Neutrophil (primary cell): ENCODE measurements at regions not wholly inside any gene's neighbourhood (a gene's known extent, or its start where the extent isn't known, plus 50 kb on each side); places are given as distances from the start of the nearest gene placed in this dataset.

ENCODE experiments used
- H3K27ac ChIP-seq: fragments of 200-600 bp; sonication (generic); 2 replicates; pipeline ENCODE4 v1.5.1; 2016; ENCODE audit warnings: mild to moderate bottlenecking, moderate library complexity
- H3K27me3 ChIP-seq: fragments of 200-600 bp; sonication (generic); 2 replicates; pipeline ENCODE4 v1.6.0; 2016; ENCODE audit warnings: mild to moderate bottlenecking
- H3K36me3 ChIP-seq: fragments of 200-600 bp; sonication (generic); 2 replicates; pipeline ENCODE4 v1.5.1; 2017
- H3K4me1 ChIP-seq, 2 experiments: fragments of 200-600 bp in 1 of 2; sonication (generic) in 1 of 2; 1 replicate in 1 of 2; 2 replicates in 1 of 2; pipeline versions ENCODE4 v1.5.1 to v1.6.1; 2013 to 2016; ENCODE audit warnings: low read depth in 1 of 2, low read length in 1 of 2, mild to moderate bottlenecking in 1 of 2, moderate library complexity in 1 of 2; ENCODE audit not compliant: control insufficient read depth in 1 of 2, insufficient read depth in 1 of 2
- H3K4me3 ChIP-seq, 2 experiments: fragments of 200-600 bp in 1 of 2; sonication (generic) in 1 of 2; 1 replicate in 1 of 2; 2 replicates in 1 of 2; pipeline ENCODE4 v1.5.1; 2013 to 2016; ENCODE audit warnings: low read depth in 1 of 2, low read length in 1 of 2, mild to moderate bottlenecking in 1 of 2, moderate library complexity in 1 of 2
- H3K9me3 ChIP-seq: fragments of 200-600 bp; sonication (generic); 2 replicates; pipeline ENCODE4 v1.5.1; 2016
- TF ChIP-seq, protein P1 (sequence below): fragments of 200-600 bp; sonication (generic); IDR thresholded peaks from 2 replicates; pipeline ENCODE4 v1.5.1; 2016; ENCODE audit warnings: antibody characterized with exemption

DNA sequence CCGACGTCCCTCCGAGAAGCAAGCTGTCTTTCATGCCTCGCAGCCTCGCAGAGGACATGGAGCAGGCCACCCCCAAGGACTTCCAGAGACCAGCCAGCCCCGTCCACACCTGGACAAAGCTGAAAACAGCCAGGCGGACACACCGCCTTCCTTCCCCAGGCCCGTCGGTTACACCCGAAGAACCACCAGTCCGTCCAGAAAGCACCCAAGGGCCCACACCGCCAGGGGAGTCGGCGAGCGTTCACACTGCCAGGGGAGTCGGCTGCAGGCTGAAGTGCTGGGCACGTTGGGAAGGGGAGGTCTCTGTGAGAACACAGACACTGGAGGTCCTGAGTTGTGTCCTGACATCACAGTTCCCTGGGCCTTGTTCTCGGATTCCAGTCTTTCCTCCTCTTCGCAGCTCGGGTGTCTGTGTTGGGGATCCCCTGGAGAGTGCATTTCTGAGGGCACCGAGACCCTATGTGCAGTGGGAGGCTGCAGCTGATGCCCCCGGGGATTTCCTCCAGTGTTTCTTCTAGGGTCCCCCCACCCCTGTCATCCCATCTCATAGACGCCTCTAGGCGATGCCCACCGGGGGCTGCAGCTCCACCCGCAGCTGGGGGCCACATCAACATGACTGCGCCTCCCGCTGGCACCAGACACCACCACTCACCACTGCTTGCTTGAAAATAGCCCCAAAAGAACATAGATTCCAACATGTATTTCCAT, 344.4 kb upstream of the SALL3 start:
- no peaks in the 10 kb centered on the region for H3K4me1 ChIP-seq
- H3K27me3 ChIP-seq, result no peaks in the 10 kb centered on the region
- no peaks in the 10 kb centered on the region for H3K36me3 ChIP-seq
- TF ChIP-seq, protein P1, sequence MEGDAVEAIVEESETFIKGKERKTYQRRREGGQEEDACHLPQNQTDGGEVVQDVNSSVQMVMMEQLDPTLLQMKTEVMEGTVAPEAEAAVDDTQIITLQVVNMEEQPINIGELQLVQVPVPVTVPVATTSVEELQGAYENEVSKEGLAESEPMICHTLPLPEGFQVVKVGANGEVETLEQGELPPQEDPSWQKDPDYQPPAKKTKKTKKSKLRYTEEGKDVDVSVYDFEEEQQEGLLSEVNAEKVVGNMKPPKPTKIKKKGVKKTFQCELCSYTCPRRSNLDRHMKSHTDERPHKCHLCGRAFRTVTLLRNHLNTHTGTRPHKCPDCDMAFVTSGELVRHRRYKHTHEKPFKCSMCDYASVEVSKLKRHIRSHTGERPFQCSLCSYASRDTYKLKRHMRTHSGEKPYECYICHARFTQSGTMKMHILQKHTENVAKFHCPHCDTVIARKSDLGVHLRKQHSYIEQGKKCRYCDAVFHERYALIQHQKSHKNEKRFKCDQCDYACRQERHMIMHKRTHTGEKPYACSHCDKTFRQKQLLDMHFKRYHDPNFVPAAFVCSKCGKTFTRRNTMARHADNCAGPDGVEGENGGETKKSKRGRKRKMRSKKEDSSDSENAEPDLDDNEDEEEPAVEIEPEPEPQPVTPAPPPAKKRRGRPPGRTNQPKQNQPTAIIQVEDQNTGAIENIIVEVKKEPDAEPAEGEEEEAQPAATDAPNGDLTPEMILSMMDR, result no peak
- H3K9me3 ChIP-seq, result no peaks in the 10 kb centered on the region
- H3K4me3 ChIP-seq, result no peak overlapping the region
- H3K27ac ChIP-seq, result no peak overlapping the region

DNA sequence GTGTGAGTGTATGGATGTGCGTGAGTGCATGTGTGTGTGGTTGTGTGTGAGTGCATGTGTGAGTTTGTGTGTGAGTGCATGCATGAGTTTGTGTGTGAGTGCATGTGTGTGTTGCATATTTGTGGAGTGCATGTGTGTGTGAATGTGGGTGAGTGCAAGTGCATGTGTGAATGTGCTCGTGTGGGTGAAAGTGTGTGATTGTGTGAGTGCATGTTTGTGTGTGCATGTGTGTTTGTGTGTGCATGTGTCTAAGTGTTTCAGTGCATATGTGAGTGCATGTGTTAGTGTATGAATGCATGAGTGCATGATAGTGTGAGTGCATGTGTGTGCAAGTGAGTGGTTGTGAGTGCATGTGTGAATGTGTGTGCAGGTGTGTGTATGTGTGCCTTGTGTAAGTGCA, 343.4 kb upstream of the SALL3 start:
- H3K36me3 ChIP-seq, result no peaks in the 10 kb centered on the region
- H3K27me3 ChIP-seq, result no peaks in the 10 kb centered on the region
- no peak overlapping the region for H3K4me3 ChIP-seq
- no peaks in the 10 kb centered on the region for H3K4me1 ChIP-seq
- TF ChIP-seq, protein P1, result no peak
- no peak overlapping the region for H3K27ac ChIP-seq
- no peaks in the 10 kb centered on the region for H3K9me3 ChIP-seq

DNA sequence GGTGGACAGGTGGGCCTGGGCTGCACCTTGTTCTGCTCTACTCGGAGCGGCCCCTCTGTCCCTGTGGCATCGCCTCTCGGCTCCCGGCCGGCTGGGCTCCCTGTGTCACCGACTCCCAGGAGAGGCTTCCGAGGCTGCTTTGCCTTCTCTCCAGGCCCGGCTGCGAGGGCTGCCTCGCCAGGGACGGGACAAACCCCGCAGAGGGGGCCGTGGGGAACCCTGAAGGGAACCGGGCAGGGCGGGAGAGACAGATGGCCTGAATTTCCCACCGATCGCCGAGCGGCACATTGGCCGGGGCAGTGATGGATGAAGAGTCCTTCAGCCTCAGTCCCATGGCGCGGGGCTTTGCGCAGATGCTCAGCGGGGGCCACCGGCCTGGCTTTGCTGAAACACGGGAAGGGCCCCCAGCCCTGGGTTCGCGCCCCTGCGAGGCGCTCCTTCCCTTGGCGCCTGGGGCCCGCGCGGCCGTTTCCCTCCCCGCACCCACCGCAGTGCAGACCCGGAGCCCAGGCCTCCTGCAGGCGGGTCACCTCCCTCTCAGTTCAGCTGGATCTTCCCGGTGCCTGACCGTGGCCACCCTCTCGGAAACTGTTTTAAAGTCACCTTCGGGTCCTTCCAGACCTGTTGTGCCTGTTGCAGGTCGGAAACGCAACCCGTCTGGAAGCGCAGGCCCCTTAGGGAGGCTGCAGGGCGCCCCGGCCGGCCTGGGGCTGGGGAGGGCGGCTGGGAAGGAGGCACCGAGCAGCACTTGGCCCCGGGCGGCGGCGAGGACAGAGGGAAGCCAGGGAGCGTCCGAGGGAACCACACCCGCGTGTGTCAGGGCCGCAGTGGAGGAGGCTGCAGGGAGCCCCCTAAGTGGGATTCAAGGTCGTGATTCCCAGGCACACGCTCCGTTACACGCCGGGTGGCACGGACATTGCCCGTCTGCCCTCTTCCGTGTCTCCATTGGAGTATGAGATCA, 341.9 kb upstream of the SALL3 start:
- no peaks in the 10 kb centered on the region for H3K27me3 ChIP-seq
- no peaks in the 10 kb centered on the region for H3K9me3 ChIP-seq
- TF ChIP-seq, protein P1, result no peak
- no peak overlapping the region for H3K4me3 ChIP-seq
- no peaks in the 10 kb centered on the region for H3K36me3 ChIP-seq
- H3K4me1 ChIP-seq, result no peaks in the 10 kb centered on the region
- no peak overlapping the region for H3K27ac ChIP-seq

DNA sequence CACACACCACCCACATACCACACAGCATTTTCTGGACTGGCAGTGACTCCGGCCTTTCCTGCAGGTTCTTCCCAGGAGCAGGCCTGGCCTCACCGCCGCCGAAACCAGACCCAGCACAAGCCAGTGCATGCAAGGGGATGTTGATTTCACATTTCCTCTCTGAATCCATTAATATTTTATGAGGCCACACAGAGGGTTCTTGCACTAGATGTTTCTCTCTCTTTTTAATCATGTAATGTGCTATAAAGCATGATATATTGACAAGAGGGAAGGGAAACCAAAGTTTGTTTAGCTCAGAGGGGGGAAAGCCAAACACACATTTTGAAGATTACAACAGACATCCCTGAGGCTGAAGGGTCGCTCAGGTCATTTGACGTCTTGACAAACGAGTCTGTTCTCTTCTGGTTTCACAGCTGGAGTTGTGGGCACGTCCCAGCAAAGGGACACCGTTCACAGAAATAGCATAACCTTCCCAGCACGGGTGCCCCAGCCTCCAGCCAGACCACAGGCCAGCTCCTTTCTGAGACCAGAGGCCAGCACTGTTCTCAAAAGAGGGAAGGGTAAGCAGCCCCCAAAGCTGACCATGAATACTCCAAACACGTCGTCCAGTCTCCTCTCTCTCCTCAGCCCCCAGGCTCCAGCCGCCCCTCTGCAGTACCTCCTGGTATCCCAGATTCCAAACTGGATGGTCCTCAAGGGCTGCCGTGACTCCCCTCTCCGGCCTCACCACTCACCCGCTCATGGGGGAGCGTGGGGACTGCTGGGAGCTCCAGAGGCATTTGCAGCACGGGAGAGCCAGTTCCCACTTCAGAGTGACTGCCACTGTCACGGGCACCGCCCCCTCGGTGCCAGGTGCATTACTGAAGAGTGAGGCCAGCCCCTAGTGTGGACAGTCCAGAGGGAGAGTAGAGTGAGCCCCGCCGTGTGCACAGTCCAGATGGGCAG, 340.3 kb upstream of the SALL3 start:
- Histone ChIP-seq H3K27me3 (no peaks in the 10 kb centered on the region), H3K27ac (no peak overlapping the region), H3K4me1 (no peaks in the 10 kb centered on the region), H3K36me3 (no peaks in the 10 kb centered on the region), H3K9me3 (no peaks in the 10 kb centered on the region), H3K4me3 (no peak overlapping the region)
- TF ChIP-seq, protein P1, result no peak
